Rectal smooth muscle tissue (tissue), 1 donor: ENCODE measurements at regions not wholly inside any gene's neighbourhood (a gene's known extent, or its start where the extent isn't known, plus 50 kb on each side); places are given as distances from the start of the nearest gene placed in this dataset.

ENCODE experiments used
- H3K27ac ChIP-seq: one replicate; pipeline ENCODE4 v1.7.0; 2013; ENCODE audit warnings: low read depth, low read length, inconsistent platforms
- H3K27me3 ChIP-seq: one replicate; pipeline ENCODE4 v1.7.0; 2013; ENCODE audit warnings: low read length; ENCODE audit not compliant: control insufficient read depth, insufficient read depth
- H3K36me3 ChIP-seq: one replicate; pipeline ENCODE4 v1.7.0; 2013; ENCODE audit warnings: low read length; ENCODE audit not compliant: control insufficient read depth, insufficient read depth
- H3K4me1 ChIP-seq: one replicate; pipeline ENCODE4 v1.7.0; 2013; ENCODE audit warnings: low read length; ENCODE audit not compliant: control insufficient read depth, insufficient read depth
- H3K4me3 ChIP-seq: one replicate; pipeline ENCODE4 v1.7.0; 2013; ENCODE audit warnings: low read length
- H3K9ac ChIP-seq: one replicate; pipeline ENCODE4 v1.7.0; 2013; ENCODE audit warnings: low read length

DNA sequence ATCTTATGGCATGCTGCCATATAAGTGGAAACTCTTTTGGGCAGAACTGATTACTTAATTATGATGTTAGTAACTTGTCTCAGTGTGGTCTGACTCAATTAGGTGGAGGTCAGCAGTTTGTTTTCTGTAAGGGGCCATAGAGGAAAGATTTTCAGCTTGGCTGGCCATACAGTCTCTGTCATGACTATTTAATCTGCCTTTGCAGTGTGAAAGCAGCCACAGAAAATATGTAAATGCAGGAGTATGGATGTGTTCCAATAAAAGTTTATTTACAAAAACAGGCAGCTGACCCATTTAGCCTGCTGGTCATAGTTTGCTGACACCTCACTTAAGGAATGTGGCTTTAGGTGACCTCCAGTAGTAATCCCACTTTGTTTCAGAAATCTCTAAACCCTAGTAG, 700.7 kb downstream of the EPM2A start:
- Histone ChIP-seq H3K4me3 (no peak overlapping the region), H3K27me3 (no peaks in the 10 kb centered on the region), H3K27ac (no peak overlapping the region), H3K4me1 (no peaks in the 10 kb centered on the region), H3K9ac (no peak overlapping the region), H3K36me3 (no peaks in the 10 kb centered on the region)

DNA sequence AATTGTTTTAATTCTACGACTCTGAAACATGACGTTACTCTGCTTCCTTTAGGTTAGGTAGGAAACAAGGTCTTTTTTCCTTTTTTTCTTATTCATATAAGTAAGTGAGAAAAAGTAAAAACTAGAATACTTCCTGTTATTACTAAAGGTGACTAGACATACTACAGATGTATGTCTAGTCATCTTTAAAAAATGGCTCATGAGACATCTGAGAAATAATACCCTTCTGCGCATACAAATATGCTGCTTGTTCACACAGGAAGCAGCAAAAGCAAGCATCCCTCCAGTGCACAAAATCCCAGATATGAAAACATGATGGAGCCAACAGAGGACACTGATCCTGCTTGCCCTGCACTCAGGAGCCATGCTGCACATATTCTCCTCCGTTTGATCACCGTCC, 699.1 kb downstream of the EPM2A start:
- Histone ChIP-seq H3K4me3 (no peak overlapping the region), H3K4me1 (no peaks in the 10 kb centered on the region), H3K27ac (no peak overlapping the region), H3K27me3 (no peaks in the 10 kb centered on the region), H3K9ac (no peak overlapping the region), H3K36me3 (no peaks in the 10 kb centered on the region)

DNA sequence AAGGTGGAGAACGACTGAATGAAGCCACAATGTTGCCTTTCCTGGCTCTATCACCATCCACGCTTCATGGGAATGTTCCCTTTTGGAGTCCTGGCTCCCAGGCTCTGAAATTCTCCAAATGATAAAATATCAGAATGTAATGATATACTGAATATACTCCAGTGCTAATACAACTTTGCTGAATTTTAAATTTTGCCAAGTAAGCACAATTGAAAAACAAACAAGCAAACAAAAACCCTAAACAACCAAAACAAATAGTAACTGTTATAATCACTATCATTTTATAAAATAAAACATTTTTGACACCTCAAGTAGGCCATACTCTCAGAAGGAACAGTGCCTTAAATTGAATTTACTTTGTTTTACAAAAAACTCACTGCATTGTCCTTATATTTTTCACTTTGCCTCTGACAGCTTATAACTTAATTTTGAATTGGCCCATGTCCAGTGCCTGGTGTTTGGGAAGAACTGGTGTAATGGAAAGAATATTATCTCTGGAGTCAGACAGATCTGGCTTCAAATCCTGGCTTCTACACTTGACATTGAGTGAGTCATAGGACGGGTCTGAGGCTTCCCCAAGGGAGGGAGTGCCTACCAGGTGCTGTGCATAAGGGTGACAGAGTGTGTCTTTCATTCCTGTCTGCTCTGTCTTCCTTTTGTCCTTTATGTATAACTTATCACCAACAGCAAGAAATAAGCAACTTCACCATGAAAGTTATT, 698.3 kb downstream of the EPM2A start:
- H3K27ac ChIP-seq: no peak overlapping the region
- H3K27me3 ChIP-seq: no peaks in the 10 kb centered on the region
- H3K4me1 ChIP-seq: no peaks in the 10 kb centered on the region
- no peaks in the 10 kb centered on the region for H3K36me3 ChIP-seq
- H3K9ac ChIP-seq: no peak overlapping the region
- H3K4me3 ChIP-seq: no peak overlapping the region

DNA sequence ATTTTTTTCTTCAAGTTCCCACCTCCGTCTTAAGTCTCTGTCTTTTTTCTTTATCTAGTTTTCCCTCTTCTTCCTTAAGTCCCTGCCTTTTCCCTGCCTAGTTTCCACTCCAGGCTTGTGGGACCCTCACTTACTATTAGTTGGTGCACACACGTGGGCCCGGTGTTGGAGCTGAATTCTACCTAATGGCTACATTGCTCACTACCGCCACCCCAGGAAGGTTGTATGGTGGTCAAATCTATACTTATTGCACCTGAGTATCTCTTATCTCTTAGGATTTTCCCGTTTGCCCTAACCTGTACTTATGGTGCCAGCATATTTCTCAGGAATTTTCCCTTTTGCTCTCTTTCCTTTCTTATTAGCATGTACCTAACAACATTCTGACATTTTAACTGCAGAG, 692.8 kb downstream of the EPM2A start:
- Histone ChIP-seq H3K36me3 (no peaks in the 10 kb centered on the region), H3K27ac (no peak overlapping the region), H3K27me3 (no peaks in the 10 kb centered on the region), H3K9ac (no peak overlapping the region), H3K4me1 (no peaks in the 10 kb centered on the region), H3K4me3 (no peak overlapping the region)

DNA sequence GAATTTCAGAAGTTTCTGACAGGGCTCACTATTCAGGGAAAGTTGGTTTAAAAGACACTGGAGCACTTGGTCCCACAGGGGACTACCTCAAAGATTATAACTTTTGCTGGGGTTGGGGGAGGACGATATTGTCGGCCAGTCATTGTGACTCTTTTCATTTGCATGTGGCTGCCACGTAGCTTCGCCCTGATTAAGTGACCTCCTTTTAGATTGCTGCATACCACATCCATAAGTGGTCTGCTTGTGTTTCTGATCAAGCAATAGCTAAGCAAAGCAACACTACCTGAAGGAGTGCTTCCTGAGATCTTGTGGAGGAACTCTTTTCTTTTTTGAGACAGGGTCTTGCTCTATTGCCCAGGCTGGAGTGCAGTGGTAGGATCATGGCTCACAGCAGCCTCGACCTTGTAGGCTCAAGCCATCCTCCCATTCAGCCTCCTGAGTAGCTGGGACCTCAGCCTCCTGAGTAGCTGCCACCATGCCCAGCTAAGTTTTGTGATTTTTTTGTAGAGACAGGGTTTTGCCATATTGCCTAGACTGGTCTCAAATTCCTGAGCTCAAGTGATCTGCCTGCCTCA, 691.3 kb downstream of the EPM2A start:
- no peak overlapping the region for H3K9ac ChIP-seq
- no peak overlapping the region for H3K4me3 ChIP-seq
- H3K27ac ChIP-seq: no peak overlapping the region
- H3K27me3 ChIP-seq: no peaks in the 10 kb centered on the region
- H3K4me1 ChIP-seq: no peaks in the 10 kb centered on the region
- no peaks in the 10 kb centered on the region for H3K36me3 ChIP-seq

DNA sequence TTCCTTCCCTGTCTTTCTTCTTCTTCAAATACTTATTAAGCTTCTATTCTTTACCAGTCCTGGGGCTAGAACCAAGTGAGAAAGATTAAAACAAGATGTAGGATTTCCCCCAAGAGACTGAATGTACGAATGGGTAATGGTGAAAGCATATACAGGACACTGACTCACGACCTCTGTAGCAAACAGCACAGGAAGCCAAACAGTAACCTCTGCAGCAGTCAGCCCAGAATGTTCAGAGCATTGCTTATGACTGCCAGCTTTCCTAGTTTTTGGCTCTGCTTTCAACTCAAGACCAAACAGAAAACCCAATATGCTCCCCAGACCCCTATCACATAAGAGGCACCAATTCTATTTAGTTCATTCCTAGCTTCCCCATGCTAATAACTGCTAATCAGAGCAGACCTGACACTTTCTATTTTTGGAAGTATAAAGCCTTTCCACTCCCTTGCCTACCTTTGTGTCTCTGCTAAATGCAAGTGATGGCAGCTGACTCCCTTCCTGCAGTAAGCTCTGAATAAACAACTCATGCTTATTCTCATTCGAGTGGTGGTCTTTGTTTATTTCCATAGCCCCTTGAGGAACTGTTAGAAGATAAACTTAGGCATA, 690.6 kb downstream of the EPM2A start:
- Histone ChIP-seq H3K4me3 (no peak overlapping the region), H3K36me3 (no peaks in the 10 kb centered on the region), H3K27ac (no peak overlapping the region), H3K9ac (no peak overlapping the region), H3K4me1 (no peaks in the 10 kb centered on the region), H3K27me3 (no peaks in the 10 kb centered on the region)

DNA sequence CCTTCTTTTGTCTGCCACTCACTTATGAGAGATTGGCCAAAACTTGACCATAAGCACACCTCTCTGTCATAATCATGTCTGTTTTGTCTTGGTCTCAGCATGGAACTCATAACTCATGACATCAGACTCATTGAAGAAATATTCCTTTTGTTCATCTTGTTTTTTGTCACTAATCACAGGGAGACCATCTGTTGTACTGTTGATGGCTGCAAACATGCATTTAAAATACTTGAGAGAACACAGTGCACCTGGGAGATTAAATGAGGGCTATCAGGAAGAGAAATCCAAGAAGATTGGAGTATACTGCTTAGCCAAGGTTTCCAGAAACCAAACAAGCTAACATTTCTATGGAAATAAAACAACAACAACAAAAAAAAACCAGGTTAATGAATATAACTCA, 689.7 kb downstream of the EPM2A start:
- Histone ChIP-seq H3K27ac (no peak overlapping the region), H3K9ac (no peak overlapping the region), H3K27me3 (no peaks in the 10 kb centered on the region), H3K4me1 (no peaks in the 10 kb centered on the region), H3K36me3 (no peaks in the 10 kb centered on the region), H3K4me3 (no peak overlapping the region)

DNA sequence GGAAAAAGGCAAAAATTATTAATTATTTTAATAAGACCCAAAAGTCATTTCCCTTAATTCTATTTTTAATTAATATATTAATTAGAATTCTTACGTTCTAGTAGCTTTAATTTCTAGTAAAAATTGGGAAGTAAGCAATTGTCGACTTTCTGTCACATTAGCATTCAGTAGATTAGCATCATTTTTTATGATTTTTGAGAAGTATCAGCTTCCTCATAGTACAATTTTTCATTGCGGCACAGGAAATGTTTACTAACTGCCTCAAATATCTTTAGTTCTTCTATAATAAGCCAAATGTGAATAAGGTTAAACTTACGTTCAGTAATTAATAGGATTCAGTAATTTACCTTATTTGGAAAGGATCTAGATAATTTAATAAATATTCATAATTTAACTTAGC, 687.4 kb downstream of the EPM2A start:
- Histone ChIP-seq H3K27ac (no peak overlapping the region), H3K27me3 (no peaks in the 10 kb centered on the region), H3K4me3 (no peak overlapping the region), H3K9ac (no peak overlapping the region), H3K4me1 (no peaks in the 10 kb centered on the region), H3K36me3 (no peaks in the 10 kb centered on the region)

DNA sequence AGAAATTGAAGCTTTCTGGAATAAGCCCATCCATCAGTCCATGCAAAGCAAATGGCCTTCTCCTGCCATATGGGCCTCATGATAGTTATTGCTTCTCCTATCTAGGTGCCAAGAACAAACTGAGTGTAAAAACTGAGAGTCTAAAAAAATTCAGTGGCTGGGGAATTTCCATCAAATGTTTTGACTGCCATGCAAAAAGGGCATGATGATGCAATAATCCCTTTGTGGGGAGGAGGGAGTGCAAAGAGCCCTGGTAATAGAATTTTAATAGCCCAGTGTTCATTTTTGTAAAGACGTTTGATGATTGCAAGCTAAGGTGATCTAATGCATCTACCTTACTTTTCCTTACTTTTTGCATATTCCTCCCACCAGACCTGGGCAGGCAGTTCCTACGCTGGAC, 683.7 kb downstream of the EPM2A start:
- H3K27me3 ChIP-seq: no peaks in the 10 kb centered on the region
- no peaks in the 10 kb centered on the region for H3K36me3 ChIP-seq
- H3K9ac ChIP-seq: no peak overlapping the region
- no peaks in the 10 kb centered on the region for H3K4me1 ChIP-seq
- no peak overlapping the region for H3K27ac ChIP-seq
- H3K4me3 ChIP-seq: no peak overlapping the region

DNA sequence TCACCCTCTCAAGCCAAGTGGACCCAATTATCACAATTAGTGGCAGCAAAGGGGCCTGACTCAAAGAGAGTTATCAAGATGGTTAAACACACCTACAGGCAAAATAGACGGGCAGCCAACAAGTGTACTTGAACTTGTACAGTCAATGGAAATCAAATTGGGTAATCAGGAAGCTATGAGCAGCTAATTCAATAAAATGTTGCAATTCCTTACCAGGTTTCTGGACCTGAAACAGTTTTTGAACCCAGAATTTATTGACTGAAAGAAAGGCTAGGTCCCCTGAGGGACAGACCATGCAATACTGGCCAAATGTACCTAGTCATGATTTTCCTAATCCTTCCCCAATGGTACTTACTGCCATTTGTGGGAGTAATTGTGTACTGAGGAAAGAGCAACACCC, 679.8 kb downstream of the EPM2A start:
- H3K27me3 ChIP-seq: no peaks in the 10 kb centered on the region
- H3K4me1 ChIP-seq: no peaks in the 10 kb centered on the region
- no peak overlapping the region for H3K9ac ChIP-seq
- no peak overlapping the region for H3K4me3 ChIP-seq
- H3K27ac ChIP-seq: no peak overlapping the region
- no peaks in the 10 kb centered on the region for H3K36me3 ChIP-seq

DNA sequence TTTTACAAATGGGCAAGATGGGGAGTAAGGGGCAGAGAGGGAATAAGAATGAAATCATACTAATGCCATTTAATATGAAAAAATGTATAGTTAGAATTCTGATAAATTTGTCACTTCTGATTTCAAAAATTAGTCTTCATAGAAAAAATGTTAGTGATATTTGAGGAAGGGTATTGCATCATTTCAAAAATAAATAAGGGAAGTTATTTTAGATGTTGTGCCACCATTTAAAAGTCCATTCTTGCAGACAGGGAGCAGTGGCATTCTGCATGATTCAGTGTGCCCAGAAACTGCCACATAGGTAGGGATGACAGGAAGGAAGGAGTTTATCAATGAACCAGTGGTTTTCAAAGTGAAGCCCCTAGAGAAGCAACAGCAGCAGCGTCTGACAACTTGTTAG, 674.6 kb downstream of the EPM2A start:
- Histone ChIP-seq H3K27me3 (no peaks in the 10 kb centered on the region), H3K9ac (no peak overlapping the region)

DNA sequence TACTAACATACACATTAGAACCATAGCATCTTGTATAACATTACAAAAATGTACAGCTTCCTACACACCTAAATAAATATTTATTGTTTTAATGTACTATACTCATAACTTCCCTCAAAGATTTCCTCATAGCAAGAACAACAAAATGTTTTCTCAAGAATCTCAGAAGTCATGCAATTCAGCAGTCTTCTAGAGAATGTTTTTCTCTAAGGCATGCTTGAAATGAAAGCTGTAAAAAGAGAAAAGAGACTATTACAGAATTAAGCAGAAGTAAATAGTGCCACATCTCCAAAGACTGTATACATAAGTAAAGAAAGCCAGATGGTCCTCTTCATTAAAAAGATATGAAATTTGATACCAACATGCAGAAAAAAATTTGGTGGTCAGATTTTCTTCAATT, 672.2 kb downstream of the EPM2A start:
- H3K4me3 ChIP-seq: no peak overlapping the region
- H3K9ac ChIP-seq: no peak overlapping the region
- H3K27ac ChIP-seq: no peak overlapping the region
- no peaks in the 10 kb centered on the region for H3K27me3 ChIP-seq
- H3K4me1 ChIP-seq: no peaks in the 10 kb centered on the region
- H3K36me3 ChIP-seq: no peaks in the 10 kb centered on the region

More for the DNA sequence above, 674.6 kb downstream of the EPM2A start:
- no peak overlapping the region for H3K4me3 ChIP-seq
- no peaks in the 10 kb centered on the region for H3K4me1 ChIP-seq
- H3K36me3 ChIP-seq: no peaks in the 10 kb centered on the region
- H3K27ac ChIP-seq: no peak overlapping the region

DNA sequence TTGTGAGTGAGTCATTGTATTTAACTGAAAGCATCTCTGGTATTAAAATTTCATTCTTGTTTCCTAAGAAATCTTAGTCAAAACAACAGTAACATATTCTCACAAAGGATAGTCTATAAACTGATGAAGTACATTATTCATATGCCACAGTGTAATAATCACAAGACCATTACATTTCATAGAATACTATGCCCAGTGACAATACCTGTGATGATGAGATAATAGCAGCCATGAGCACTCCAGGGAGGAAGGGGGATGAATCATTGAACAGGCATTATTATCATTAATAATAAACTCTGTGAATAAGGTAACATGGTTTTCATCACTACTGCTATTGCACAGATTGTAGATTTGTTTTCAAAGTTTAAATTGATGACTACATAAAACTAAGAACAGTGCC, 667.9 kb downstream of the EPM2A start:
- no peaks in the 10 kb centered on the region for H3K36me3 ChIP-seq
- no peaks in the 10 kb centered on the region for H3K27me3 ChIP-seq
- no peak overlapping the region for H3K4me3 ChIP-seq

More for the DNA sequence above, 667.9 kb downstream of the EPM2A start:
- H3K27ac ChIP-seq: no peak overlapping the region
- no peaks in the 10 kb centered on the region for H3K4me1 ChIP-seq
- no peak overlapping the region for H3K9ac ChIP-seq
